PC-9 (cell line): ENCODE measurements at regions not wholly inside any gene's neighbourhood (a gene's known extent, or its start where the extent isn't known, plus 50 kb on each side); places are given as distances from the start of the nearest gene placed in this dataset.

ENCODE experiments used
- CTCF ChIP-seq: fragments of 200-600 bp; sonication (generic); conservative IDR thresholded peaks from 2 replicates; pipeline ENCODE4 v1.6.1; 2017; ENCODE audit warnings: mixed run types, antibody characterized with exemption, mild to moderate bottlenecking, moderate library complexity
- EZH2 ChIP-seq: fragments of 200-600 bp; sonication (generic); IDR thresholded peaks from 2 replicates; pipeline ENCODE4 v1.8.0; 2017; ENCODE audit warnings: antibody characterized with exemption, low read depth

- TF ChIP-seq CTCF: no peak
- no peak for TF ChIP-seq EZH2
Measured at GRCh38 chr15:37638691-37639090, 295.7 kb upstream of the TMCO5A start.
